ENCODE measurements at regions not wholly inside any gene's neighbourhood (a gene's known extent, or its start where the extent isn't known, plus 50 kb on each side); places are given as distances from the start of the nearest gene placed in this dataset.

DNA sequence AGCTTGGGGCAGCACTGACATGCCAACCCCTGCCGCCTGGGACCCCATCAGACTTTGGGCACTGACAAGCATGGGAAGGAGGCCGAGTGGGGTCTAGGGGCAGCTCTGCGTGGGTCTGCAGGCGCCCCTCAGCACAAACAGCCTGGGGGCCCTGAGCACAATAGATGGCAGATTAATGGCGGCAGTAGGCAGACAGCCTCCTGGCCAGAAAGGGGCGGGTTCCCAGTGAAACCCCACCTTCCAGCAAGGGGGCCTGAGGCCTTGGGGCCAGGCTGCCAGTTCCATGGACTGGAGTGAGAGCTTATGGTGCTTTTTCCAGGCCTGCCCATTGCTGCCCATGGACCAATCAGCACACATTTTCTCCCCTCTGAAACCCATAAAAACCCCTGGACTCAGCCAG is 2031.2 kb downstream of the EFNA5 start:
- Histone ChIP-seq H3K27ac (no peak overlapping the region), H3K36me3 (no peaks in the 10 kb centered on the region), H3K4me3 (no peak overlapping the region), H3K9me3 (no peaks in the 10 kb centered on the region), H3K27me3 (no peaks in the 10 kb centered on the region), H3K4me1 (no peaks in the 10 kb centered on the region)
- DNase-seq: peak in 1 of 2 donors; percentile 49
- intact Hi-C loops (cut with DNase I; ENCODE audit: low total_unique reads): no loop called here
- TF ChIP-seq, protein P1, sequence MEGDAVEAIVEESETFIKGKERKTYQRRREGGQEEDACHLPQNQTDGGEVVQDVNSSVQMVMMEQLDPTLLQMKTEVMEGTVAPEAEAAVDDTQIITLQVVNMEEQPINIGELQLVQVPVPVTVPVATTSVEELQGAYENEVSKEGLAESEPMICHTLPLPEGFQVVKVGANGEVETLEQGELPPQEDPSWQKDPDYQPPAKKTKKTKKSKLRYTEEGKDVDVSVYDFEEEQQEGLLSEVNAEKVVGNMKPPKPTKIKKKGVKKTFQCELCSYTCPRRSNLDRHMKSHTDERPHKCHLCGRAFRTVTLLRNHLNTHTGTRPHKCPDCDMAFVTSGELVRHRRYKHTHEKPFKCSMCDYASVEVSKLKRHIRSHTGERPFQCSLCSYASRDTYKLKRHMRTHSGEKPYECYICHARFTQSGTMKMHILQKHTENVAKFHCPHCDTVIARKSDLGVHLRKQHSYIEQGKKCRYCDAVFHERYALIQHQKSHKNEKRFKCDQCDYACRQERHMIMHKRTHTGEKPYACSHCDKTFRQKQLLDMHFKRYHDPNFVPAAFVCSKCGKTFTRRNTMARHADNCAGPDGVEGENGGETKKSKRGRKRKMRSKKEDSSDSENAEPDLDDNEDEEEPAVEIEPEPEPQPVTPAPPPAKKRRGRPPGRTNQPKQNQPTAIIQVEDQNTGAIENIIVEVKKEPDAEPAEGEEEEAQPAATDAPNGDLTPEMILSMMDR (IDR thresholded peaks at IDR 0.05): no peak

- intact Hi-C loops (cut with DNase I; ENCODE audit: low total_unique reads): no loop called here
- no peaks in the 10 kb centered on the region for H3K4me1 ChIP-seq
- no peaks in the 10 kb centered on the region for H3K36me3 ChIP-seq
- no peaks in the 10 kb centered on the region for H3K27me3 ChIP-seq
- TF ChIP-seq, protein P1 (IDR thresholded peaks at IDR 0.05): no peak
- H3K9me3 ChIP-seq: no peaks in the 10 kb centered on the region
- peak in 1 of 2 donors; percentile 46 for DNase-seq
- H3K27ac ChIP-seq: no peak overlapping the region
- no peak overlapping the region for H3K4me3 ChIP-seq
Measured at GRCh38 chr5:105639068-105639467, 2031.7 kb downstream of the EFNA5 start.

- Histone ChIP-seq H3K4me3 (no peak overlapping the region), H3K4me1 (no peaks in the 10 kb centered on the region), H3K27me3 (no peaks in the 10 kb centered on the region), H3K27ac (no peak overlapping the region), H3K36me3 (no peaks in the 10 kb centered on the region), H3K9me3 (no peaks in the 10 kb centered on the region)
- DNase-seq: no peak
- TF ChIP-seq, protein P1 (IDR thresholded peaks at IDR 0.05): no peak
- intact Hi-C loops (cut with DNase I; ENCODE audit: low total_unique reads): no loop called here
Measured at GRCh38 chr5:105638437-105638836, 2032.3 kb downstream of the EFNA5 start.

DNA sequence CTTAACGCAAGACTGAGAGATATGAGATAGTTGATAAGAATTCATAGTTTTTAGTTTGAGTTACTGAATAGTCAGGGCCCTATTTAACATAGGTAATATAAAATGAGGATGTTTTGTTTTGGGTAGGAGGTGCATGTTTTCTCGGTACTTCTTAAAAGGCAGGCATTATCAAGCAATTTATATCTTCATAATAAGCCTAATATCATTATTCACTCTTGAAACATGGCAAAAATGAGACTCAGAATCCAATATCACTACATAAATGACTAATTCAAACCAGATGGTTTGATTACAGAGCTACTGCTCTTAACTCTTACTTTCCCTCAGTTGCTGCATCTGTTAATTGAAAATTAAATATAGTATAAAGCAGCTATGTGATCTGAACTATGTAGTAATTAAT is 2038.7 kb downstream of the EFNA5 start:
- TF ChIP-seq, protein P1 (IDR thresholded peaks at IDR 0.05): no peak
- intact Hi-C loops (cut with DNase I; ENCODE audit: low total_unique reads): no loop called here
- H3K9me3 ChIP-seq: no peaks in the 10 kb centered on the region
- no peaks in the 10 kb centered on the region for H3K4me1 ChIP-seq
- no peaks in the 10 kb centered on the region for H3K36me3 ChIP-seq
- no peak overlapping the region for H3K27ac ChIP-seq
- H3K27me3 ChIP-seq: no peaks in the 10 kb centered on the region
- H3K4me3 ChIP-seq: no peak overlapping the region
- no peak for DNase-seq

DNA sequence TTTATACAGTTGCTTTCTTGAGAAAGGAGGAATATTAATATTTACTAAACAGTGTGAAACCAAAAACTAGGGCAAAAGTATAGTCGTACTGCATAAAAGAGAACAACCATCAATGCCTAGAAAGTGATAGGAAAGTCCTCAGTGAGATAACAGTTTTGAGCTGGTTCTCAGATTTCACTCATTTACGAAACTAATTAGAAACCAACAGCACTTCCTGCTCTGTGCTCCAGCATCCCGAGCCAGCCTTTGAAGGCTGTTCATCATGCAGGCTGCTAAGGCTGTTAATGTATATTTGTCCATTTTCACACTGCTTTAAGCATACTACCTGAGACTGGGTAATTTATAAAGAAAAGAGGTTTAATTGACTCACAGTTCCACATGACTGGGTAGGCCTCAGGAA is 2039.9 kb downstream of the EFNA5 start:
- no peaks in the 10 kb centered on the region for H3K27me3 ChIP-seq
- H3K4me1 ChIP-seq: no peaks in the 10 kb centered on the region
- intact Hi-C loops (cut with DNase I; ENCODE audit: low total_unique reads): no loop called here
- TF ChIP-seq, protein P1 (IDR thresholded peaks at IDR 0.05): no peak
- no peaks in the 10 kb centered on the region for H3K9me3 ChIP-seq
- no peak overlapping the region for H3K27ac ChIP-seq
- no peaks in the 10 kb centered on the region for H3K36me3 ChIP-seq
- H3K4me3 ChIP-seq: no peak overlapping the region
- no peak for DNase-seq

DNA sequence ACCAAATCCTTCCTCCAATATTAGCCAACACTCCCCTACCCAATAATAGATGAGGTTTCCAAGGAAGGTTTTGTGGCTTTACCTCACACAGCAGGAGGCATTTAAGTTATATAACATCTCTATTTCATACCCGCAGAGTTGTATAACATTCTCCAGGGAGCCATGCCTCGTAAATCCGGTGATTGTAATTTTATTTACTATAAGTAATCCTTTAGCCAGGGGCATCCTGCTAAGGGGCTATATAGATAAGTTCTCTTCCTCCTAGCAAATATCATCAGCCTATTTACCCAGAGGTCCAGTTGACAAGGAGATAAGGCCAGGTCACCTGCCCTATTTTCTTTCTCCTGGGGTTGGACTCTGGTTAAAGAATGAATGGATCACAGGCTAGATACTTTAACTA is 2051.0 kb downstream of the EFNA5 start:
- Histone ChIP-seq H3K4me3 (no peak overlapping the region), H3K4me1 (no peaks in the 10 kb centered on the region), H3K36me3 (no peaks in the 10 kb centered on the region), H3K27ac (no peak overlapping the region), H3K9me3 (no peaks in the 10 kb centered on the region), H3K27me3 (no peaks in the 10 kb centered on the region)
- intact Hi-C loops (cut with DNase I; ENCODE audit: low total_unique reads): no loop called here
- DNase-seq: no peak
- TF ChIP-seq, protein P1 (IDR thresholded peaks at IDR 0.05): no peak
